Astrocyte (in vitro differentiated cells and primary cell): ENCODE measurements at regions not wholly inside any gene's neighbourhood (a gene's known extent, or its start where the extent isn't known, plus 50 kb on each side); places are given as distances from the start of the nearest gene placed in this dataset.

Experiments
- DNase-seq: peaks from one replicate; pipeline ENCODE4 v3.0.0-alpha.2; 2010; ENCODE audit warnings: low read depth
- FAIRE-seq: peaks from 2 replicates; lab custom pipeline; 2011; peaks lifted over from hg19 to GRCh38; lab: Jason Lieb, UNC
- H2AFZ ChIP-seq: 2 replicates; pipeline ENCODE4 v1.6.0; 2012; ENCODE audit warnings: low read depth, low read length, inconsistent platforms
- H3K27ac ChIP-seq: 2 replicates; pipeline ENCODE4 v1.5.1; 2011; ENCODE audit warnings: low read depth, low read length, inconsistent platforms
- H3K27me3 ChIP-seq: 2 replicates; pipeline ENCODE4 v1.6.0; 2011; ENCODE audit warnings: low read length, inconsistent platforms; ENCODE audit not compliant: insufficient read depth
- H3K36me3 ChIP-seq: 2 replicates; pipeline ENCODE4 v1.5.1; 2011; ENCODE audit warnings: low read length, inconsistent platforms; ENCODE audit not compliant: insufficient read depth
- H3K4me1 ChIP-seq: 2 replicates; pipeline ENCODE4 v1.5.1; 2011; ENCODE audit warnings: low read length, inconsistent platforms; ENCODE audit not compliant: insufficient read depth
- H3K4me2 ChIP-seq: 2 replicates; pipeline ENCODE4 v1.6.0; 2012; ENCODE audit warnings: low read length, inconsistent platforms
- H3K4me3 ChIP-seq: 2 replicates; pipeline ENCODE4 v1.5.1; 2011; ENCODE audit warnings: low read depth, mild to moderate bottlenecking, low read length, inconsistent platforms; ENCODE audit not compliant: insufficient read depth
- H3K79me2 ChIP-seq: 2 replicates; pipeline ENCODE4 v1.6.0; 2012; ENCODE audit warnings: mild to moderate bottlenecking, low read length, inconsistent platforms; ENCODE audit not compliant: insufficient read depth
- H3K9ac ChIP-seq: 2 replicates; pipeline ENCODE4 v1.6.0; 2012; ENCODE audit warnings: mild to moderate bottlenecking, low read length, inconsistent platforms
- H3K9me3 ChIP-seq: 2 replicates; pipeline ENCODE4 v1.5.1; 2012; ENCODE audit warnings: low read depth, mild to moderate bottlenecking, low read length, inconsistent platforms; ENCODE audit not compliant: insufficient read depth
- H4K20me1 ChIP-seq: 2 replicates; pipeline ENCODE4 v1.6.0; 2012; ENCODE audit warnings: low read length, inconsistent platforms; ENCODE audit not compliant: insufficient read depth
- H3K27ac Mint-ChIP-seq: one replicate; pipeline ENCODE4 v1.8.0; 2021; ENCODE audit warnings: mild to moderate bottlenecking, mixed read lengths; ENCODE audit not compliant: unreplicated experiment
- H3K27me3 Mint-ChIP-seq: one replicate; pipeline ENCODE4 v1.8.0; 2021; ENCODE audit warnings: low read depth, mixed read lengths; ENCODE audit not compliant: unreplicated experiment
- H3K36me3 Mint-ChIP-seq: one replicate; pipeline ENCODE4 v1.8.0; 2021; ENCODE audit warnings: low read depth, mixed read lengths; ENCODE audit not compliant: unreplicated experiment
- H3K4me1 Mint-ChIP-seq: one replicate; pipeline ENCODE4 v1.8.0; 2021; ENCODE audit warnings: low read depth, mixed read lengths; ENCODE audit not compliant: unreplicated experiment
- H3K4me3 Mint-ChIP-seq: one replicate; pipeline ENCODE4 v1.8.0; 2021; ENCODE audit warnings: mild to moderate bottlenecking, moderate library complexity, mixed read lengths; ENCODE audit not compliant: unreplicated experiment
- H3K9me3 Mint-ChIP-seq: one replicate; pipeline ENCODE4 v1.8.0; 2021; ENCODE audit warnings: mild to moderate bottlenecking, mixed read lengths; ENCODE audit not compliant: unreplicated experiment
- CTCF ChIP-seq: IDR thresholded peaks from 2 replicates; pipeline ENCODE4 v1.5.1; 2011; ENCODE audit warnings: low read depth, mild to moderate bottlenecking, inconsistent platforms, low read length, moderate library complexity; ENCODE audit not compliant: insufficient read depth
- EZH2 ChIP-seq: IDR thresholded peaks from 2 replicates; pipeline ENCODE4 v1.6.1; 2012; ENCODE audit warnings: mild to moderate bottlenecking, low read length, inconsistent platforms; ENCODE audit not compliant: insufficient read depth

GRCh38 chr5:18079831-18080230 lies 445.6 kb downstream of the TAF11L14 start:
- Histone ChIP-seq H4K20me1 (no peaks in the 10 kb centered on the region), H3K4me2 (no peak overlapping the region), H3K27me3 (no peaks in the 10 kb centered on the region), H3K79me2 (no peaks in the 10 kb centered on the region), H3K9ac (no peak overlapping the region), H3K36me3 (no peaks in the 10 kb centered on the region), H2AFZ (no peak overlapping the region), H3K4me1 (no peaks in the 10 kb centered on the region), H3K27ac (no peak overlapping the region), H3K4me3 (no peak overlapping the region), H3K9me3 (no peaks in the 10 kb centered on the region)
- Mint-ChIP-seq H3K4me3 (no peak overlapping the region), H3K9me3 (no peaks in the 10 kb centered on the region), H3K27me3 (no peaks in the 10 kb centered on the region), H3K27ac (no peak overlapping the region), H3K4me1 (no peaks in the 10 kb centered on the region), H3K36me3 (no peaks in the 10 kb centered on the region)
- FAIRE-seq (no peak), DNase-seq (no peak)
- TF ChIP-seq EZH2 (no peak), CTCF (no peak)

- no peaks in the 10 kb centered on the region for H3K9me3 ChIP-seq
- Mint-ChIP-seq H3K4me3 (no peak overlapping the region), H3K4me1 (no peaks in the 10 kb centered on the region), H3K9me3 (peaks cover 2% of the 10 kb centered on the region), H3K27ac (no peak overlapping the region), H3K36me3 (no peaks in the 10 kb centered on the region), H3K27me3 (no peaks in the 10 kb centered on the region)
- TF ChIP-seq EZH2 (no peak), CTCF (no peak)
- H4K20me1 ChIP-seq: no peaks in the 10 kb centered on the region
- no peak overlapping the region for H3K27ac ChIP-seq
- DNase-seq: no peak
- H3K27me3 ChIP-seq: no peaks in the 10 kb centered on the region
- H3K79me2 ChIP-seq: no peaks in the 10 kb centered on the region
- H3K4me1 ChIP-seq: no peaks in the 10 kb centered on the region
- no peak overlapping the region for H3K4me2 ChIP-seq
- FAIRE-seq: no peak
- H2AFZ ChIP-seq: no peak overlapping the region
- no peak overlapping the region for H3K9ac ChIP-seq
- no peak overlapping the region for H3K4me3 ChIP-seq
- H3K36me3 ChIP-seq: no peaks in the 10 kb centered on the region
Measured at GRCh38 chr5:18088020-18088579, 453.8 kb downstream of the TAF11L14 start.

- no peaks in the 10 kb centered on the region for H3K9me3 ChIP-seq
- H3K4me3 Mint-ChIP-seq: no peak overlapping the region
- H3K79me2 ChIP-seq: no peaks in the 10 kb centered on the region
- no peak overlapping the region for H3K27ac ChIP-seq
- TF ChIP-seq EZH2 (no peak), CTCF (no peak)
- H3K27ac Mint-ChIP-seq: no peak overlapping the region
- H2AFZ ChIP-seq: no peak overlapping the region
- H3K36me3 Mint-ChIP-seq: no peaks in the 10 kb centered on the region
- H3K36me3 ChIP-seq: no peaks in the 10 kb centered on the region
- FAIRE-seq (no peak), DNase-seq (no peak)
- no peak overlapping the region for H3K9ac ChIP-seq
- no peaks in the 10 kb centered on the region for H3K27me3 Mint-ChIP-seq
- H3K4me3 ChIP-seq: no peak overlapping the region
- H3K27me3 ChIP-seq: no peaks in the 10 kb centered on the region
- no peaks in the 10 kb centered on the region for H3K4me1 Mint-ChIP-seq
- H3K4me2 ChIP-seq: no peak overlapping the region
- H4K20me1 ChIP-seq: no peaks in the 10 kb centered on the region
- no peaks in the 10 kb centered on the region for H3K4me1 ChIP-seq
- H3K9me3 Mint-ChIP-seq: peaks cover 2% of the 10 kb centered on the region
Measured at GRCh38 chr5:18090177-18090576, 455.9 kb downstream of the TAF11L14 start.
